GM23338 (cell line): ENCODE measurements at regions not wholly inside any gene's neighbourhood (a gene's known extent, or its start where the extent isn't known, plus 50 kb on each side); places are given as distances from the start of the nearest gene placed in this dataset.

Experiments used
- CTCF ChIP-seq, 2 experiments: fragments of 200-600 bp in 1 of 2; sonication (generic) in 1 of 2; conservative IDR thresholded peaks; 2 replicates each; pipeline versions ENCODE4 v1.5.1 to v1.6.1; 2016 to 2017; ENCODE audit warnings: antibody characterized with exemption in 2 of 2, low read depth in 2 of 2, mild to moderate bottlenecking in 2 of 2, moderate library complexity in 1 of 2
- EZH2 ChIP-seq: fragments of 200-600 bp; sonication (generic); IDR thresholded peaks from one replicate; pipeline ENCODE4 v1.8.0; 2017; ENCODE audit warnings: antibody characterized with exemption, mild to moderate bottlenecking, low read depth; ENCODE audit not compliant: unreplicated experiment
- POLR2AphosphoS5 ChIP-seq: IDR thresholded peaks from 2 replicates; pipeline ENCODE4 v1.6.1; 2016; ENCODE audit warnings: antibody characterized with exemption, low read depth
- STAT1 ChIP-seq: IDR thresholded peaks from one replicate; pipeline ENCODE4 v1.6.1; 2016; ENCODE audit warnings: antibody characterized with exemption; ENCODE audit not compliant: unreplicated experiment
- ZNF114 ChIP-seq: fragments of 250-450 bp; sonication (Bioruptor Pico); IDR thresholded peaks from 2 replicates; pipeline ENCODE4 v1.5.0; 2020; ENCODE audit warnings: mild to moderate bottlenecking, moderate library complexity
- ZNF462 ChIP-seq: fragments of 250-450 bp; sonication (Bioruptor Pico); IDR thresholded peaks from 2 replicates; pipeline ENCODE4 v1.5.0; 2020; ENCODE audit warnings: mild to moderate bottlenecking, moderate library complexity
- TF ChIP-seq, protein P1 (sequence below): IDR thresholded peaks from one replicate; pipeline ENCODE4 v1.6.1; 2018; ENCODE audit warnings: antibody characterized with exemption; ENCODE audit not compliant: unreplicated experiment

DNA sequence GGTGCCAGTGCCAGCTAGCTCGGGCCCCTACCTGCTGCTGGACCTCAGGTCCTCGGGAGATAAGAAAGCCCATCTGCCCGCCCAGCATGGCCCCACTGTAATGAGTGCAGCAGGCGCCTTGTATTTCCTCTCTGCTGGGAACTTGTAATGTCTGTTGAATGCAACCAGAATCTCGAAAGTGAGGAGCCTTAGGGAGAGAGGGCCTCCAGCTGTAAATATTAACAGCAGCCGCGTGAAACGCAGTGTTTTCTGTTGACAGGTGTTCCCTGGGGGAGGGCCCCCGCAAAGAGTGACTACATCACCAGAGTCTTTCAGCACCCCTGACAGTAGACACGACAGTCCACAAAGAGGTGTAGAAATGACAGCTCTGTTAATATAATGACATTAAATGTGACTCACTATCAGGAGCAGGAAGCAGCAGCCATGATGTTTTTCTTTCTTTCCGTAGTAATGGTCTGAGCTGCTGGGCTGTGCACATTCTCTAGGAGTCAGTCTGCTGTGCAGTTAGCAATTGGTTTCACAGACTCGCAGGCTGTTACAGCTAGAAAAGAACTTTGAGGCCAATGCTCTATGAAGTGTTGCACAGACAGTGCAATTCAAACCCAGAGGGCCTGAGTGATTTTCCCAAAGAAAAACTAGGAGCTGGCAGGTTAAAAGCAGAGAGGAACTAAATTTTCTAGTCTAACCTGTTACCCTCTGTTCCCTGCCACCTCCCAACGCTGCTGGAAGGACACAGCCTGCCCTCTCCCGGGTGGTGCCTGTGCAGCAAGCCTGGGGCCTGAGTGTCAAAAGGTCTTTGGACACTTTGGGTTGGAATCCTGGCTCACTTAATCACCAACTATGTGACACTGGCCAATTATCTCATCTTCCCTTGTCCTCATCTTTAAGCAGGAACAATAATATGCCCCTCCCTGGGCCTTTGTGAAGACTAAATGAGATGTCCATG lies 58.6 kb upstream of the WASF3 start:
- TF ChIP-seq ZNF462 (CRISPR knock-in tag) (no peak), CTCF (conservative IDR thresholded peaks at IDR 0.05; ENCODE audit: low read depth in 2 of 2) (no peak), EZH2 (no peak), ZNF114 (CRISPR knock-in tag) (no peak), STAT1 (no peak), POLR2AphosphoS5 (no peak)
- TF ChIP-seq, protein P1, sequence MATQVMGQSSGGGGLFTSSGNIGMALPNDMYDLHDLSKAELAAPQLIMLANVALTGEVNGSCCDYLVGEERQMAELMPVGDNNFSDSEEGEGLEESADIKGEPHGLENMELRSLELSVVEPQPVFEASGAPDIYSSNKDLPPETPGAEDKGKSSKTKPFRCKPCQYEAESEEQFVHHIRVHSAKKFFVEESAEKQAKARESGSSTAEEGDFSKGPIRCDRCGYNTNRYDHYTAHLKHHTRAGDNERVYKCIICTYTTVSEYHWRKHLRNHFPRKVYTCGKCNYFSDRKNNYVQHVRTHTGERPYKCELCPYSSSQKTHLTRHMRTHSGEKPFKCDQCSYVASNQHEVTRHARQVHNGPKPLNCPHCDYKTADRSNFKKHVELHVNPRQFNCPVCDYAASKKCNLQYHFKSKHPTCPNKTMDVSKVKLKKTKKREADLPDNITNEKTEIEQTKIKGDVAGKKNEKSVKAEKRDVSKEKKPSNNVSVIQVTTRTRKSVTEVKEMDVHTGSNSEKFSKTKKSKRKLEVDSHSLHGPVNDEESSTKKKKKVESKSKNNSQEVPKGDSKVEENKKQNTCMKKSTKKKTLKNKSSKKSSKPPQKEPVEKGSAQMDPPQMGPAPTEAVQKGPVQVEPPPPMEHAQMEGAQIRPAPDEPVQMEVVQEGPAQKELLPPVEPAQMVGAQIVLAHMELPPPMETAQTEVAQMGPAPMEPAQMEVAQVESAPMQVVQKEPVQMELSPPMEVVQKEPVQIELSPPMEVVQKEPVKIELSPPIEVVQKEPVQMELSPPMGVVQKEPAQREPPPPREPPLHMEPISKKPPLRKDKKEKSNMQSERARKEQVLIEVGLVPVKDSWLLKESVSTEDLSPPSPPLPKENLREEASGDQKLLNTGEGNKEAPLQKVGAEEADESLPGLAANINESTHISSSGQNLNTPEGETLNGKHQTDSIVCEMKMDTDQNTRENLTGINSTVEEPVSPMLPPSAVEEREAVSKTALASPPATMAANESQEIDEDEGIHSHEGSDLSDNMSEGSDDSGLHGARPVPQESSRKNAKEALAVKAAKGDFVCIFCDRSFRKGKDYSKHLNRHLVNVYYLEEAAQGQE = no peak
